IPS DF 6.9 (cell line): ENCODE measurements at regions not wholly inside any gene's neighbourhood (a gene's known extent, or its start where the extent isn't known, plus 50 kb on each side); places are given as distances from the start of the nearest gene placed in this dataset.

ENCODE experiments used
- DNase-seq: peaks from one replicate; pipeline ENCODE4 v3.0.0-alpha.2; 2013; ENCODE audit warnings: low read depth, low spot score
- H3K27ac ChIP-seq: one replicate; pipeline ENCODE4 v1.5.1; 2013; ENCODE audit warnings: low read length, control low read depth
- H3K27me3 ChIP-seq: 2 replicates; pipeline ENCODE4 v1.6.1; 2013; ENCODE audit warnings: mild to moderate bottlenecking, low read length; ENCODE audit not compliant: control insufficient read depth, insufficient read depth
- H3K36me3 ChIP-seq: 2 replicates; pipeline ENCODE4 v1.6.1; 2013; ENCODE audit warnings: low read length; ENCODE audit not compliant: control insufficient read depth, insufficient read depth
- H3K4me1 ChIP-seq: 2 replicates; pipeline ENCODE4 v1.6.1; 2013; ENCODE audit warnings: low read length; ENCODE audit not compliant: control insufficient read depth, insufficient read depth
- H3K4me3 ChIP-seq: 2 replicates; pipeline ENCODE4 v1.5.1; 2013; ENCODE audit warnings: mild to moderate bottlenecking, low read length
- H3K9me3 ChIP-seq: 2 replicates; pipeline ENCODE4 v1.6.1; 2013; ENCODE audit warnings: low read length, inconsistent platforms; ENCODE audit not compliant: control insufficient read depth, insufficient read depth
- WGBS: extraction: QIAGEN DNeasy Blood & Tissue Kit; methylation state at CpG from one replicate; pipeline ENCODE4 v1.1.7; 2013; ENCODE audit warnings: mixed read lengths, missing lambda C conversion rate; ENCODE audit not compliant: insufficient read length, insufficient coverage; 5-methylcytosine and 5-hydroxymethylcytosine counted together

- Histone ChIP-seq H3K36me3 (no peaks in the 10 kb centered on the region), H3K27me3 (no peaks in the 10 kb centered on the region), H3K4me1 (no peaks in the 10 kb centered on the region), H3K4me3 (no peak overlapping the region), H3K27ac (no peak overlapping the region), H3K9me3 (no peaks in the 10 kb centered on the region)
- DNase-seq = no peak
- WGBS = no CpG with 5 or more reads among the region's 5 CpGs
Observed at GRCh38 chr6:165229216-165229615, 80.2 kb downstream of the C6orf118 start.

GRCh38 chr6:165227644-165228329 lies 81.6 kb downstream of the C6orf118 start:
- Histone ChIP-seq H3K27ac (no peak overlapping the region), H3K9me3 (no peaks in the 10 kb centered on the region), H3K4me3 (no peak overlapping the region)

GRCh38 chr6:165223736-165224135 lies 85.7 kb downstream of the C6orf118 start:
- no CpG with 5 or more reads among the region's 1 CpG for WGBS
- no peak for DNase-seq
- H3K36me3 ChIP-seq = no peaks in the 10 kb centered on the region
- no peak overlapping the region for H3K27ac ChIP-seq
- no peaks in the 10 kb centered on the region for H3K4me1 ChIP-seq
- no peaks in the 10 kb centered on the region for H3K9me3 ChIP-seq
- H3K27me3 ChIP-seq = no peaks in the 10 kb centered on the region
- H3K4me3 ChIP-seq = no peak overlapping the region

More at GRCh38 chr6:165227644-165228329, 81.6 kb downstream of the C6orf118 start:
- Histone ChIP-seq H3K36me3 (no peaks in the 10 kb centered on the region), H3K4me1 (no peaks in the 10 kb centered on the region), H3K27me3 (no peaks in the 10 kb centered on the region)
- DNase-seq = no peak
- WGBS = no CpG with 5 or more reads among the region's 10 CpGs

- Histone ChIP-seq H3K9me3 (no peaks in the 10 kb centered on the region), H3K27me3 (no peaks in the 10 kb centered on the region), H3K27ac (no peak overlapping the region), H3K4me3 (no peak overlapping the region), H3K36me3 (no peaks in the 10 kb centered on the region), H3K4me1 (no peaks in the 10 kb centered on the region)
- no CpG with 5 or more reads among the region's 2 CpGs for WGBS
- no peak for DNase-seq
Observed at GRCh38 chr6:165223101-165223500, 86.3 kb downstream of the C6orf118 start.

- Histone ChIP-seq H3K4me3 (no peak overlapping the region), H3K27ac (no peak overlapping the region), H3K36me3 (no peaks in the 10 kb centered on the region), H3K9me3 (no peaks in the 10 kb centered on the region), H3K27me3 (no peaks in the 10 kb centered on the region), H3K4me1 (no peaks in the 10 kb centered on the region)
- DNase-seq = no peak
- no CpG with 5 or more reads among the region's 5 CpGs for WGBS
Observed at GRCh38 chr6:165222315-165223025, 86.9 kb downstream of the C6orf118 start.

GRCh38 chr6:165220045-165220444 lies 89.4 kb downstream of the C6orf118 start:
- Histone ChIP-seq H3K9me3 (no peaks in the 10 kb centered on the region), H3K4me3 (no peak overlapping the region), H3K27ac (no peak overlapping the region), H3K4me1 (no peaks in the 10 kb centered on the region), H3K27me3 (no peaks in the 10 kb centered on the region), H3K36me3 (no peaks in the 10 kb centered on the region)
- no CpG with 5 or more reads among the region's 5 CpGs for WGBS
- DNase-seq = no peak

GRCh38 chr6:165219629-165220028 lies 89.8 kb downstream of the C6orf118 start:
- H3K4me1 ChIP-seq = no peaks in the 10 kb centered on the region
- no peak overlapping the region for H3K27ac ChIP-seq
- no peaks in the 10 kb centered on the region for H3K36me3 ChIP-seq
- H3K4me3 ChIP-seq = no peak overlapping the region
- no peak for DNase-seq
- no peaks in the 10 kb centered on the region for H3K27me3 ChIP-seq
- WGBS = no CpG with 5 or more reads among the region's 4 CpGs
- no peaks in the 10 kb centered on the region for H3K9me3 ChIP-seq

GRCh38 chr6:165218829-165219228 lies 90.6 kb downstream of the C6orf118 start:
- Histone ChIP-seq H3K9me3 (no peaks in the 10 kb centered on the region), H3K4me1 (no peaks in the 10 kb centered on the region), H3K36me3 (no peaks in the 10 kb centered on the region), H3K4me3 (no peak overlapping the region), H3K27ac (no peak overlapping the region), H3K27me3 (no peaks in the 10 kb centered on the region)
- WGBS = no CpG with 5 or more reads among the region's 3 CpGs
- no peak for DNase-seq

- no peak for DNase-seq
- H3K9me3 ChIP-seq = no peaks in the 10 kb centered on the region
- H3K27ac ChIP-seq = no peak overlapping the region
- no peaks in the 10 kb centered on the region for H3K27me3 ChIP-seq
- H3K4me3 ChIP-seq = no peak overlapping the region
- no peaks in the 10 kb centered on the region for H3K36me3 ChIP-seq
- WGBS = no CpG with 5 or more reads among the region's 2 CpGs
- H3K4me1 ChIP-seq = no peaks in the 10 kb centered on the region
Observed at GRCh38 chr6:165206798-165207197, 102.6 kb downstream of the C6orf118 start.

GRCh38 chr6:165205632-165206031 lies 103.8 kb downstream of the C6orf118 start:
- Histone ChIP-seq H3K9me3 (no peaks in the 10 kb centered on the region), H3K36me3 (no peaks in the 10 kb centered on the region), H3K4me3 (no peak overlapping the region), H3K4me1 (no peaks in the 10 kb centered on the region), H3K27me3 (no peaks in the 10 kb centered on the region), H3K27ac (no peak overlapping the region)
- no CpG with 5 or more reads among the region's 2 CpGs for WGBS
- no peak for DNase-seq
